HuH-7.5 (cell line): ENCODE measurements at regions not wholly inside any gene's neighbourhood (a gene's known extent, or its start where the extent isn't known, plus 50 kb on each side); places are given as distances from the start of the nearest gene placed in this dataset.

Source experiments
- DNase-seq: peaks from one replicate; pipeline ENCODE4 v3.0.0; 2011; ENCODE audit warnings: low spot score

GRCh38 chr11:69918231-69918937, 99.2 kb upstream of the FGF3 start:
- no peak for DNase-seq

GRCh38 chr11:69918938-69919650, 99.9 kb upstream of the FGF3 start:
- DNase-seq = peak; percentile 92

- DNase-seq = no peak
Measured at GRCh38 chr11:69919659-69920344, 100.6 kb upstream of the FGF3 start.

- no peak for DNase-seq
Measured at GRCh38 chr11:69920345-69921127, 101.3 kb upstream of the FGF3 start.

GRCh38 chr11:69921128-69922014, 102.2 kb upstream of the FGF3 start:
- no peak for DNase-seq

- no peak for DNase-seq
Measured at GRCh38 chr11:69922015-69922595, 102.9 kb upstream of the FGF3 start.

- DNase-seq = no peak
Measured at GRCh38 chr11:69922596-69923111, 103.4 kb upstream of the FGF3 start.

- no peak for DNase-seq
Measured at GRCh38 chr11:69923196-69923595, 104.0 kb upstream of the FGF3 start.

- no peak for DNase-seq
Measured at GRCh38 chr11:69923641-69924307, 104.6 kb upstream of the FGF3 start.

GRCh38 chr11:69924308-69925161, 105.3 kb upstream of the FGF3 start:
- no peak for DNase-seq

- no peak for DNase-seq
Measured at GRCh38 chr11:69925366-69926196, 106.4 kb upstream of the FGF3 start.

- DNase-seq = no peak
Measured at GRCh38 chr11:69926376-69927050, 107.3 kb upstream of the FGF3 start.

- DNase-seq = no peak
Measured at GRCh38 chr11:69928121-69928520, 108.9 kb upstream of the FGF3 start.

GRCh38 chr11:69928975-69929374, 109.8 kb upstream of the FGF3 start:
- DNase-seq = no peak

GRCh38 chr11:69930081-69931059, 111.2 kb upstream of the FGF3 start:
- DNase-seq = no peak
